ENCODE measurements at regions not wholly inside any gene's neighbourhood (a gene's known extent, or its start where the extent isn't known, plus 50 kb on each side); places are given as distances from the start of the nearest gene placed in this dataset.

- TF ChIP-seq CTCF (IDR thresholded peaks at IDR 0.05) (no peak), POLR2A (IDR thresholded peaks at IDR 0.05) (no peak)
Measured at GRCh38 chr6:93523365-93523764, 104.0 kb upstream of the EPHA7 start.

Data from adrenal gland (tissue), 5 donors.